HG03521 (cell line): ENCODE measurements at regions not wholly inside any gene's neighbourhood (a gene's known extent, or its start where the extent isn't known, plus 50 kb on each side); places are given as distances from the start of the nearest gene placed in this dataset.
A peak's percentile ranks its signal among the peaks of the same experiment; 100 is the strongest.
"Not testable (repeated sequence)": the region's sequence is repeated elsewhere in the genome, so short reads cannot be mapped to it uniquely, and the experiment has no call there.

Experiments used
- ATAC-seq: cut with Tn5 transposase; IDR thresholded peaks from one replicate; pipeline ENCODE4 v1.9.1; 2021; ENCODE audit warnings: mild to moderate bottlenecking, moderate library complexity; ENCODE audit not compliant: unreplicated experiment

- ATAC-seq, result no peak
Measured at GRCh38 chr5:108602830-108603229, 144.9 kb upstream of the FER start.

- no peak for ATAC-seq
Measured at GRCh38 chr5:108590799-108591198, 156.9 kb upstream of the FER start.

- no peak for ATAC-seq
Measured at GRCh38 chr5:108588323-108588722, 159.4 kb upstream of the FER start.

- no peak for ATAC-seq
Measured at GRCh38 chr5:108587821-108588220, 159.9 kb upstream of the FER start.

GRCh38 chr5:108581026-108581425, 166.7 kb upstream of the FER start:
- no peak for ATAC-seq

- ATAC-seq, result no peak
Measured at GRCh38 chr5:108579236-108579635, 168.5 kb upstream of the FER start.

- no peak for ATAC-seq
Measured at GRCh38 chr5:108578791-108579190, 168.9 kb upstream of the FER start.

- ATAC-seq, result no peak
Measured at GRCh38 chr5:108567429-108567828, 180.3 kb upstream of the FER start.

GRCh38 chr5:108564441-108564840, 182.5 kb upstream of the FBXL17 start:
- no peak for ATAC-seq

GRCh38 chr5:108562205-108562454, 180.2 kb upstream of the FBXL17 start:
- no peak for ATAC-seq

- ATAC-seq, result no peak
Measured at GRCh38 chr5:108561416-108562204, 179.7 kb upstream of the FBXL17 start.

- no peak for ATAC-seq
Measured at GRCh38 chr5:108560581-108560980, 178.7 kb upstream of the FBXL17 start.

GRCh38 chr5:108560166-108560565, 178.3 kb upstream of the FBXL17 start:
- ATAC-seq, result no peak

- not testable (repeated sequence) for ATAC-seq
Measured at GRCh38 chr5:108558840-108559239, 176.9 kb upstream of the FBXL17 start.

- ATAC-seq, result not testable (repeated sequence)
Measured at GRCh38 chr5:108558142-108558541, 176.2 kb upstream of the FBXL17 start.

- no peak for ATAC-seq
Measured at GRCh38 chr5:108557686-108558085, 175.8 kb upstream of the FBXL17 start.

GRCh38 chr5:108556441-108557145, 174.7 kb upstream of the FBXL17 start:
- no peak for ATAC-seq

GRCh38 chr5:108548684-108549596, 167.0 kb upstream of the FBXL17 start:
- ATAC-seq, result no peak

GRCh38 chr5:108546939-108547338, 165.0 kb upstream of the FBXL17 start:
- ATAC-seq, result no peak

GRCh38 chr5:108545301-108545700, 163.4 kb upstream of the FBXL17 start:
- ATAC-seq, result no peak

GRCh38 chr5:108543486-108543885, 161.6 kb upstream of the FBXL17 start:
- peak; percentile 44 for ATAC-seq

- ATAC-seq, result no peak
Measured at GRCh38 chr5:108541836-108542235, 159.9 kb upstream of the FBXL17 start.
